ENCODE measurements at regions not wholly inside any gene's neighbourhood (a gene's known extent, or its start where the extent isn't known, plus 50 kb on each side); places are given as distances from the start of the nearest gene placed in this dataset.

DNA sequence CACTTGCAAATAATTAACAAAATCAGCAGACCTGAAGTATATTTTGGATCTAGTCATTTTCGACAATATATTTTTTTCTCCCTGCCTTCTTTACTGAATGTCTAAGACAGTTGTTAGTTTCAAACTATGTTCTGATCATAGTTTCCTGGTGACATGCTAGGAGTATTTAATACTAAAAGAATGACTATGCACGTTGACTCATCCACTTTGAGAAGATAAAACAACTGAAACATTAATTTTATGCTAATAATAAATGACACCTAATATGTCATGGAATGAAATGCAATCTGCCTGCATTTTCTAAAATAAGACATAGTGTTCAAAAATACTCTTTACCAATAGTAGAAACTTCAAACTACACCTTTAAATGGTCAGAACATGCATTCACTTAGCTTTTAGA is 2123.7 kb upstream of the C9orf72 start:
- TF ChIP-seq YY1 (IDR thresholded peaks at IDR 0.05; ENCODE audit: low read depth, low read length) = no peak
- TF ChIP-seq RAD21 (IDR thresholded peaks at IDR 0.05 in 1 of 2, conservative IDR thresholded peaks at IDR 0.05 in 1 of 2; ENCODE audit: low read depth in 2 of 2, low read length in 2 of 2) = no peak
- no peak for TF ChIP-seq BACH1 (IDR thresholded peaks at IDR 0.05; ENCODE audit: low read length)
- no peak for TF ChIP-seq CHD2 (IDR thresholded peaks at IDR 0.05; ENCODE audit: low read length)
- Histone ChIP-seq H3K27me3 (replicated peaks in 1 of 4; ENCODE audit: control insufficient read depth in 3 of 4, extremely low read depth in 1 of 4, insufficient read depth in 3 of 4, low read length in 3 of 4) (no peaks in the 10 kb centered on the region), H2AFZ (ENCODE audit: low read length) (no peak overlapping the region), H4K5ac (ENCODE audit: insufficient read length, low read depth, low read length) (no peak overlapping the region), H3K18ac (ENCODE audit: extremely low read depth, low read length) (no peak overlapping the region), H2BK20ac (ENCODE audit: low read length) (no peak overlapping the region), H2AK5ac (ENCODE audit: low read depth, low read length) (no peak overlapping the region), H2BK120ac (replicated peaks; ENCODE audit: low read depth, low read length) (no peak overlapping the region), H2BK12ac (ENCODE audit: low read depth, low read length) (no peak overlapping the region), H4K20me1 (replicated peaks in 1 of 2; ENCODE audit: control insufficient read depth in 1 of 2, insufficient read depth in 2 of 2, low read length in 2 of 2) (no peaks in the 10 kb centered on the region), H3K23me2 (ENCODE audit: low read depth, low read length) (no peaks in the 10 kb centered on the region), H2BK5ac (ENCODE audit: low read depth, low read length) (no peak overlapping the region), H4K8ac (ENCODE audit: extremely low read depth, insufficient read depth, low read length) (no peak overlapping the region), H2BK15ac (ENCODE audit: low read length) (no peak overlapping the region), H3K23ac (ENCODE audit: insufficient read length) (no peak overlapping the region), H3K14ac (ENCODE audit: insufficient read length) (no peak overlapping the region), H3K27ac (ENCODE audit: low read depth, low read length) (no peak overlapping the region), H4K91ac (replicated peaks; ENCODE audit: insufficient read length, low read length) (no peak overlapping the region), H3K79me2 (ENCODE audit: control insufficient read depth in 1 of 2, insufficient read depth in 2 of 2, low read length in 2 of 2) (no peaks in the 10 kb centered on the region), H3K9ac (replicated peaks in 1 of 4; ENCODE audit: extremely low read depth in 1 of 4, low read depth in 3 of 4, low read length in 3 of 4) (no peak overlapping the region), H3K4ac (replicated peaks; ENCODE audit: insufficient read length, low read depth, low read length) (no peak overlapping the region), H3K4me2 (ENCODE audit: insufficient read depth in 1 of 2, low read depth in 2 of 2, low read length in 2 of 2) (no peak overlapping the region), H3K79me1 (ENCODE audit: low read depth, low read length) (no peaks in the 10 kb centered on the region), H3K36me3 (ENCODE audit: control insufficient read depth in 2 of 4, insufficient read depth in 4 of 4, low read length in 3 of 4) (no peaks in the 10 kb centered on the region), H3K9me3 (ENCODE audit: insufficient read depth in 2 of 2, low read depth in 1 of 2, low read length in 1 of 2) (no peaks in the 10 kb centered on the region), H3K4me1 (replicated peaks in 1 of 4; ENCODE audit: control insufficient read depth in 3 of 4, insufficient read depth in 4 of 4, low read length in 3 of 4) (no peaks in the 10 kb centered on the region), H3K4me3 (ENCODE audit: extremely low read depth in 1 of 4, insufficient read depth in 2 of 4, low read depth in 3 of 4, low read length in 4 of 4) (no peak overlapping the region), H3K56ac (replicated peaks; ENCODE audit: insufficient read length, low read depth, low read length) (no peak overlapping the region)
- FAIRE-seq (no peak), DNase-seq (ENCODE audit: low read depth in 1 of 2, low spot score in 2 of 2) (no peak)
- ChIA-PET CTCF (ENCODE audit: partially characterized antibody) (no interaction called here), POLR2A (ENCODE audit: partially characterized antibody) (no interaction called here)
- 79% methylated on average over 2 of the region's 2 CpGs; no CpG with 5 or more reads in 1 of the 2 experiments for WGBS, 2 experiments (ENCODE audit: extremely low coverage in 1 of 2, insufficient coverage in 1 of 2, insufficient read length in 1 of 2, insufficient replicate concordance in 2 of 2, low coverage in 1 of 2, low lambda C conversion rate in 2 of 2, missing lambda C conversion rate in 1 of 2)
